Hepatocyte (in vitro differentiated cells): ENCODE measurements at regions not wholly inside any gene's neighbourhood (a gene's known extent, or its start where the extent isn't known, plus 50 kb on each side); places are given as distances from the start of the nearest gene placed in this dataset.

Experiments
- EZH2 ChIP-seq: fragments of 200-600 bp; sonication (generic); IDR thresholded peaks from 2 replicates; pipeline ENCODE4 v1.6.1; 2016; ENCODE audit warnings: antibody characterized with exemption, mild to moderate bottlenecking, borderline replicate concordance
- EZH2phosphoT487 ChIP-seq: fragments of 200-600 bp; sonication (generic); IDR thresholded peaks from one replicate; pipeline ENCODE4 v1.6.1; 2018; ENCODE audit warnings: antibody characterized with exemption, mild to moderate bottlenecking, low read depth, moderate library complexity; ENCODE audit not compliant: unreplicated experiment, severe bottlenecking
- TF ChIP-seq, protein P1 (sequence below): fragments of 200-600 bp; sonication (generic); IDR thresholded peaks from 2 replicates; pipeline ENCODE4 v1.5.1; 2016; ENCODE audit warnings: antibody characterized with exemption, mild to moderate bottlenecking; ENCODE audit not compliant: poor library complexity

DNA sequence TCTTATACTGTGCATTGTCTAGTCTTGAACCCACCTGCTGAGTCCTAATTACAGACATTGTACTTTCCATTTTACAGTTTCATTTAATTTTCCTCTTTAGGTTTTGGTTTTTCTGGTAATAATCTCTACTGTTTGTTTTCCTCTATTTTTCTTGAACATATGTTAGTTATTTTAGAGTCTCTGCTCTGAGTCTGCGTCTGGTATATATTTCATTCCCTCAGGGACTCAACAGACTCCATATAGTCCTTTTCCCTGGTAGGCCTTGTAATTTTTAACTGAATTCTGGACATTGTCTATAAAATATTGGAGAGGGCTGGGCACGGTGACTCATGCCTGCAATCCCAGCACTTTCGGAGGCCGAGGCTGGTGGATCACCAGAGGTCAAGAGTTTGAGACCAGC is 121.8 kb upstream of the STOX2 start:
- no peak for TF ChIP-seq EZH2phosphoT487
- TF ChIP-seq, protein P1, sequence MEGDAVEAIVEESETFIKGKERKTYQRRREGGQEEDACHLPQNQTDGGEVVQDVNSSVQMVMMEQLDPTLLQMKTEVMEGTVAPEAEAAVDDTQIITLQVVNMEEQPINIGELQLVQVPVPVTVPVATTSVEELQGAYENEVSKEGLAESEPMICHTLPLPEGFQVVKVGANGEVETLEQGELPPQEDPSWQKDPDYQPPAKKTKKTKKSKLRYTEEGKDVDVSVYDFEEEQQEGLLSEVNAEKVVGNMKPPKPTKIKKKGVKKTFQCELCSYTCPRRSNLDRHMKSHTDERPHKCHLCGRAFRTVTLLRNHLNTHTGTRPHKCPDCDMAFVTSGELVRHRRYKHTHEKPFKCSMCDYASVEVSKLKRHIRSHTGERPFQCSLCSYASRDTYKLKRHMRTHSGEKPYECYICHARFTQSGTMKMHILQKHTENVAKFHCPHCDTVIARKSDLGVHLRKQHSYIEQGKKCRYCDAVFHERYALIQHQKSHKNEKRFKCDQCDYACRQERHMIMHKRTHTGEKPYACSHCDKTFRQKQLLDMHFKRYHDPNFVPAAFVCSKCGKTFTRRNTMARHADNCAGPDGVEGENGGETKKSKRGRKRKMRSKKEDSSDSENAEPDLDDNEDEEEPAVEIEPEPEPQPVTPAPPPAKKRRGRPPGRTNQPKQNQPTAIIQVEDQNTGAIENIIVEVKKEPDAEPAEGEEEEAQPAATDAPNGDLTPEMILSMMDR, result no peak
- no peak for TF ChIP-seq EZH2
